ENCODE measurements at regions not wholly inside any gene's neighbourhood (a gene's known extent, or its start where the extent isn't known, plus 50 kb on each side); places are given as distances from the start of the nearest gene placed in this dataset.

- TF ChIP-seq CTCF (IDR thresholded peaks at IDR 0.05) (no peak), EP300 (IDR thresholded peaks at IDR 0.05) (no peak), POLR2AphosphoS5 (IDR thresholded peaks at IDR 0.05) (no peak)
Measured at GRCh38 chr7:41399171-41399570, 303.7 kb downstream of the INHBA start.
